NCI-H2227 (cell line): ENCODE measurements at regions not wholly inside any gene's neighbourhood (a gene's known extent, or its start where the extent isn't known, plus 50 kb on each side); places are given as distances from the start of the nearest gene placed in this dataset.
A peak's percentile ranks its signal among the peaks of the same experiment; 100 is the strongest.

Experiments used
- DNase-seq: peaks from one replicate; lab custom pipeline; 2025; ENCODE audit not compliant: unreplicated experiment; lab: John Stamatoyannopoulos, UW

DNA sequence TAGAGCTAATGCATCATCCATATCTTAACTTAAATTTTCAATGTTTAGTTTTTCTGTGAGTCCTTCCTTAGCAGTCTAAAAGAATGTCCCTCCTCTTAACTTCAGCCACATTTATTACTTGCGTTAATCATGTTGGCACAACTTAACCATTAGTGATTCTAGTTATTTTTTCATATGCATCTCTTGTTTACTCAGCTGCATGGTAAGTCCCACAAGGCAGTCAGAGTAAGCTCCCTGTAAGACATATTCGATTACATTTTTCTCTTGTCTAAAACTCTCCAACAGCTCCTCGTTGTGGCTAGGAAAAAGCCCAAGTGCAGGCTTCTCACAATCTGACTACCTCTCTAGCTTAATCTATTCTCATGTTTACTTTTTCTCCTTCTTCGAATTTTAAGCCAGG, 2045.3 kb upstream of the PIK3C3 start:
- no peak for DNase-seq

DNA sequence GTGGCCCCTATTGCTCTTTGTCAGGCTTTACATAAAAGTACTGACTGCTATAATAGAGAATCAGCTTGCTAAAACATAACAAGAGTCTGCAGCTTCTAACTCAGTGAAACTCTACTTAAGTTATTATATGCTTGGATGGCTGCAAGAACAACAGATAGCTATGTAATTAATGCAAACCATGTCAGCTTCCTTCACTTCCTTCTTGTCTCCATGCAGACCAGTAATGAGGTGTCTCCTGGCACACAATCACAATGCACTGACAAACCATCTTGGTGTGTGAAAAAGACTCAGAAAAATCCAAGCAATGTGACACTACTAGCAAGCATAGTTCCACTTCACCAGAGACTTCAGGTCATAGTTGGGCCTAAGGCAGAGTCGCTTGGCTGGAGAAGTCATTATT, 2068.9 kb upstream of the PIK3C3 start:
- no peak for DNase-seq

DNA sequence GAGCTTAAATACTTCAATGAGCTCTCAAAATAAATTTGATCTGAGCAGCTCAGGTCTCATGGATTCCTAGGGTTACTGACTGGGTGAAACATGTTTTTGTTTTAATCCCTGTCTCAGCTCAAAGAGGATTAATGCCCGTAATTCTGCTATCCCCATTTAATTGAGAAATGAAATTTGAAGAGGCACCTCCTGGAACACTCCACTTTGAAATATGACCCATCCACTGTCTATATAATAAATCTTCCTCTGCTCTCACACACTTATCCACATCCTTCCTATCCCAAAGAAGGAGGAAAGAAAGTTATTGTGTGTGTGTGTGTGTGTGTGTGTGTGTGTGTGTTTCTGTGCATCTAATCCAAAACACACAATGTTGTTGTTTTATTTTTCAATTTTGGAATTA, 2082.4 kb upstream of the PIK3C3 start:
- DNase-seq = no peak

DNA sequence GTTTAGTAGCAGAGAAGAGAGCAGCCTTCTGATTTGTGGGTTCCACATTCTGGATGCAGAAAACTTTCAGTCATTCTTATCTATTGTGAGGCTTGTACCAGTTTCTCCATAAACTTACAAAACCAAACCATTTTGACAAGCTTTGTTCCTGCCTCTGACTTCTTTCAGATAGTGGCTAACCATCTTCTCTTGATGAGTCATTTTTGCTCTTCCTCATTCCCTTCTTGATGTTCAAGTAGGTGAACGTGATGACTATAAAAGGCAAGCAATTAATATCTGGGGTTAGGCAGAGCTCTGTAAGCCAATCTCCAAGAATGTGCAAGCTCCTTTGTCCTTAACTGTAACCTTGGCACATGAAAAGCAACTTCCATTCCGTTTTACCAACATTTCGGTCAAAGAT, 2083.1 kb upstream of the PIK3C3 start:
- no peak for DNase-seq

DNA sequence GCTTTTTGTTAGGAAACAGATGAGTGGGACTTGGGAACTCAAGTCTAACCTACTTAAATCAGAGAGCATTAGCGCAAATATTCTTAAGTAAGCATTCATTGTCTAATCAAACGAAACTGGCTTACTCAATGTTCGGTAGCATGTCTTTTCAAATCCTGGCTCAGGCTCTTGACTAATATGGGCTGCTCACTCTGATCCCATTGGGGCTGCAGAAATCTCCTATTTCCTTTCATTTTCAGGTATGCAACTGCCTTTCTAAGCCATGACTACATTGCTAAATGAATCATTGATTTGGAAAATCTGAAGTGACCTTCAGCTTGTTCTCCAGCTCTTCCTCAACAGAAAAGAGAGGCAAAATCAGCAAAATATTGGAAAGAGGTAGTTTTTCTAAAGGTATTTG, 2084.4 kb upstream of the PIK3C3 start:
- DNase-seq = no peak

DNA sequence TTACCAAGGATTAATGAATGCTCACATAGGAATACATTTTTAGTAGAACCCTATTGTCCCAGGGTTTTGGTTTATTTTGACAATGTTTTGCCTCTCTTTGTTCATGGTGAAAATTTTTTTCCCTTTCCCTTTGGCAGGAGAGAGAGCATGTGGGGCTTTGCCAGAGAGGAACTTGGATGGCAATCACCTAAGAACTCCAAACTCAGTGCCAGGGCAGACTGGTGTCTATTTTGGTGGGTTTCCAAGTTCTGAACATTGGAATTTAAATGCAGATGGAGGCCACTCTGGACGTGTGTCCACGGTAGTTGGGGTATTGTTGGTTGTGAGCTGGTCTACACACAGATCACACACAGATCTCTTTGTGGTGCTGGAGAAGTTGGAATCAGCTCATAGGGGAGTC, 2091.1 kb upstream of the PIK3C3 start:
- DNase-seq = no peak

DNA sequence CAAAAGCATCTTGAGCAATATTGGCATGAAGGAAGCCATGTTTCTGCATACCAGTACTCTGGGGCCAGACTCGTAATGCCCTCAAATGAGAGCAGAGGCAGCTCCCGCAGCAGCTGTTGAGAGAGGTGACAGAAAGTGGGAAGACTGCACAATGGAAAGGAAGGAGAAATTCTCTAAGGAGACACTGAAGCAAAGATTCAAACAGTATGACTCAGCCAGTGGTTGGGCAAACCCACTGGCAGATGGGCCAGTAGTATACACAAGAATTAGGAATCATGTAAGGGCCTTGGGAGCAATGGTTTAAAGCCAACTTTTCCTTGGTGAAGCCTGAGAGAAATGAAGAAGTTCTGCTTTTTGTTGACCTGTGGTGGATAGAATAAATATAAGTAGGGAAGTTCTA, 2092.7 kb upstream of the PIK3C3 start:
- DNase-seq = no peak

DNA sequence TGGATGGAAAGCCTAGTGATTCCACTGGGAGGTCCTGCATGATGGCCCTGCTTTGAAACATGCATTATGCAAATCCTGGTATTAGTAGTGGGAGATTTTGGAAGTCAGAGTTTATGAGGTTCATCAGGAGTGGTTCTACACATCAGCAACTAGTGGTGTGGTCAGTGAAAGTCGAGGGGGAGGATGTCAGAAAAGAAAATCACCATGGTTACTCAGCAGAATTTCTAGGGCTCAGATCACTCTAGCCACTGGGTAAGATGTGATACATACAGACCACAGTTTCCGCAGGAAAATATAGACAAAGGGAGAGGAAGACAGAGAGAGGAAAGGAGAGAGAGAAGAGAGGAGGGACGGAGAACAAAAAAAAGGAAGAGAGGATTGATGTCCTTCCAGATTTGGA, 2100.7 kb upstream of the PIK3C3 start:
- DNase-seq = no peak

DNA sequence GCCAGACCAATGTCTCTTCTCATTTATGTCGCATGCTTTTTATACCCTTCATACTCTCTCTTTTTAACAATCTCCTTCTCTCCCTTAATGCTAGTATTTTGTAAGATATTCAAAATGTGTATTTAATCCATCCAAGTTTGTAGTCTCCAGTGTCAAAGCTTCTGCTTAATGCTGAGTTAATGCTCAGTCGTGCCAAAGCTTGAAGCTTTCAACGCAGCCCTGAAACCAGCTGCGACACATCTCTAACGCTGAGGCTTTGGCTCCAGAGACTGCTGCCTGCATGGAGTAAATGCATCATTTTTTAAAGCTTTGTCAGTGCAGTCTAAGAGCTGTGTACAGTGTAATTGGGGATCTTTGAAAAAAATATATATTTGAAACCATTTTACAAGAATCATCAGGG, 2108.8 kb upstream of the PIK3C3 start:
- DNase-seq = no peak

DNA sequence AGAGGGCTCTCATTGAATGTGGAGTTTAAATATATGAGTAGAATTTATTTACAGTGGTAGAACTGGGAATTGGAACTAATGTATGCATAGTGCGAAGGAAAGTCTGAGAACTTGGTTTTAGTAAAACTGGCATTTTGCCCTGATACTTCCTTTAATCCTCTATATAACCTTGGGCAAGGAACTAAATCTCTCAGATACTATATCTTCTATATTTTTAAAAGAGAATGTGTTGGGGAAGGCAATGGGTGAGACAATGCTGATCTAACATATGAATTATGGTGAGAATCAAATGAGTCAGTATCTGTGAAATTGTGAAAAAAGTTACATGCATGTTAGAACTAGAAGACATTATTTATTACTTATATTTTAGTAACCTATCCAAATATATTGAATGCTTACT, 2109.4 kb upstream of the PIK3C3 start:
- no peak for DNase-seq

DNA sequence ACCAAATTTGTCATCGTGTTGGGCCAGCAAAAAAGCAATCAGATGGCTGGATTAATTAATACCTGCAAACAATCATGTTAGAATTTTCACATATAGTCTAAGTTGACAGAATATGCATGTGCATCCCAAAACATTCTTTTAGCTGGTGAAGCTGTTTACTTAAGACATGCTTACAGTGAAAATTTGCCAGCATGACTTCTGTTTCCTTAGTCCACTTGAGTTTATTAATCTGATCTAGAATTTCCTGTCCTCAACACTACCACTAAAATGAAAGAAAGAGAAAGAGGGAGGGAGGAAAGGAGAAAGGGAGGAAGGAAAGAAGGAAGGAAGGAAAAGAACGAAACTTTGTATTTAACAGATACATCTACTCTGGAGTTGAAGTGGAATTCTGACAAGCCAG, 2109.9 kb upstream of the PIK3C3 start:
- no peak for DNase-seq

DNA sequence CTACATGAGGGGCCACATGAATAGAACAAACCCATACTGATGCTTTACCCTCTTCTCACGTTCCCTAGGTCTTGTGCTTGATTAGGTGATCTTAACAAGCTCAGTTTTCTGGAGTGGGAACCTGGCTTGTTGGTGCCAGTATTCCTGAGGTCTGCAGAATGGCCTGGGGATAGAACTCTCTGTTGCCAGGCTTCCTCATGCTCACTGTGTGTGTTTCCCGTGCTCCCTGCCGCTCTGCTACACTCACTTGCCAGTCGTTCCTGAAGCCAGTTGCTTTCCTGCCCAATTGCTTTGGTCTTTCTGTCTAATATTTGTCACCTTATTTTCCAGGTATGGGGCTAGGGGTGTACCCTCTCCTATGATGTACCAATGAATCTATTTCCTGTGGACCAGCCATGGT, 2111.5 kb upstream of the PIK3C3 start:
- no peak for DNase-seq

DNA sequence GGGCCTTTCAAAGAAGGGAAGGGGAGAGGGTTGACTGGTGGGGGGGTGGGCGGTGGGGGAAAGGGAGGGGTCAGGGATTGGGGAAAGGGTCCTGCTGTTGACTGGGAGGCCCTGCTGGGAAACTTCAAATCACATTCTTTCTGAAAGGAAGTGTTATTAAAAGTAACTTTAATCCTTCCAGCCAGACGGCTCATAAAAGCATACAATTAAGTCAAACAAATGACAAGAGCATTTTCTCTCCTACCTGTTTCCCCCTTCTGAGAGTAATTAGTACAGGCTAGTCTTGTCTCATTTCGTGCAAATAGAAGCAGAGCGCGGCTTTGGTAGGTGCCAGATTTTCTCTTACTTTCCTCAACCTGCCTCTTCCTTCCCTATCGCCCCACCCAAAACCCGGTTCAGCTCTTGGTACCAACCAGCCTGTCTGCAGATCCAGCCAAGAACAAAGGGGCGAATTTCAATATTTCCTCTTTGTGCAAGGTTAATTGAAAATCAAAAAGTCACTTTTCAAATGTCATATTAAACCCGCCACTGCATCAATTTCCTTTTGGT, 2112.6 kb upstream of the PIK3C3 start:
- DNase-seq = no peak

DNA sequence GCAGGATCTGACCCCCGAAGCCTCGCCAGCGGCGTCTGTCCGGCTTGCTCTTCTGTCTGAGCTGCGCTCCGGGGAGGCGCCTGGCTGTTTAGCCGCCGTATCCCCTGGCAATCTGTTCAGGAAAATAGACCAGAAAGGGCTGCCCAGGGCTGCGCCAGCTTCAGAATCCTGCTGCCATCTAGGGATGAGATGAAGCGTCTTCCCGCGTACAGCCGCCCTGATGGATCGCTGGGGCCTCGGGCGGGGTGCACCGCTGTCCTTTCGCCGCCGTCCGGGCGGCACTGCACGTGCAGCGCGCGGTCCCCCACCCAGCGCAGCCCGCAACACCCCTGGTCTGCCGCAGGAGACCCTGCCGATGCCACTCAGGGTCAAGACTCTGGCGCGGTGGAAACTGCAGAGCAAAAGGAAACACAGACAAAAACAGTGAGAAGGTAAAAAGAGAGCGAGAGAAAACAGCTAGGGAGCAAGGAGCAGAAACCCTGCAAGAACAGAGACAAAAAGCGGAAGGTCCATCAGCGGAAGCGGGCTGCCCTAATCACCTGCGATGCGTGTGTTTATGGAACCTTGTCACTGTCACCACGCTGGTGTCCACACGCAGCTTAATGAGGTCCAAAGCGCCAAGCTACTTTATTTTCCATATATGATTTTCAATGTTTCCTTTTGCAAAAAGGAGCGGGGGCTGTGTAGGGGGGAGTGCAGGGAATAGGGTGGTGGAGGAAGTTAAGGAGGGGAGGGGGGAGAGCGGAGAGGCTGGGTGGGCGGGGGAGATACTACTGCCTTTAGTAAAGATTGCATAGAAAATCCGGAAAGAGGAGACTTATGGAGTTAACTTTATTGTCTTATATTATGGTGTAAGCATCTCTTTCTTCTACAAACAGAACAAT, 2113.3 kb upstream of the PIK3C3 start:
- peak; percentile 88 for DNase-seq

DNA sequence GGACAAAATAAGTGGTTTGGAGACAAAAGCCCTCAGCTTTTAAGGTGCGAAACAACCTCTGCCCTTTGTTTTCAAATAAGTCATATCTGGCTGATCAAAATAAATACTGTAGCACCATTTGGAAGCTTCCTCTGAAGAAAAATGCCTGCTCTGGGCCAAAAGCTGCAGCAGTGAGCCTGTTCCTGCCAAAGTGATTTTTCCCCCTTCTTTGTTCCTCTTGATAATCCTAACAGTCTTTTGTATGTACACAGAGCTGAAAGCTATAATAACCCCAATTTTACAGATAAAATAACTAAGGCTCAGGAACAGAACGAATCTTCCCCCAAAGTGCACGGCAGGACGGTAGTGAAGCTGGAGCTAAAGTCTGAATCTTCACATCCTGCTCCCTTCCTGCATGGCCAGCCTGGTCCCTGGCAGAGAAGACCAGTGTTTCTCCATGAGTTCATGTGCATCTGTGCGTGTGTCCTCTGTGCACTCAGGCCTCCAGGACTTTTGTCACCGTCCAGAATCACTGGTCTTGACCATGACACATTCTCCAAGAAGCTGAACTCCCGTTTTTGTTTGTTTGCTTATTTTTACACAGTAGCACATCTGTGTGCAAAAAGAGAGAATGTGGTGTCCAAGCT, 2114.1 kb upstream of the PIK3C3 start:
- peak; percentile 58 for DNase-seq

DNA sequence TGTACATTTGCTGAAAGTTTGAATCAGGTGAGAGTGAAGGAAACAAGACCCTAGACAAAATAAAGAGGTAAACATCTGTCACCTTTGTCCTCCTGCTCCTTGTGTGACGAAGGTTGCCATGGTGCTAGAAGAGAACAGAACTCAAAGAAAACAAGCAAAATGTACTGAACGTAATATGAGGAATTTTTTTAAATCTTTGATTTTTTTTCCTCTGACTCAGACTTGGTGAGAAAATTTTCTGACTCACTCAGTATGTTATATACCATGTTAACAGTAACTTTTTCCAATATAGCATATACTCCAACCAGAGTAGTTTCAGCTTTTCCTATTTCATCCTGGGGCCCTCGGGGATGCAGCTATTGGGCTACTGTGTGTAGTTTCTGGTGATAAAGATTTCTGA, 2114.6 kb upstream of the PIK3C3 start:
- no peak for DNase-seq

DNA sequence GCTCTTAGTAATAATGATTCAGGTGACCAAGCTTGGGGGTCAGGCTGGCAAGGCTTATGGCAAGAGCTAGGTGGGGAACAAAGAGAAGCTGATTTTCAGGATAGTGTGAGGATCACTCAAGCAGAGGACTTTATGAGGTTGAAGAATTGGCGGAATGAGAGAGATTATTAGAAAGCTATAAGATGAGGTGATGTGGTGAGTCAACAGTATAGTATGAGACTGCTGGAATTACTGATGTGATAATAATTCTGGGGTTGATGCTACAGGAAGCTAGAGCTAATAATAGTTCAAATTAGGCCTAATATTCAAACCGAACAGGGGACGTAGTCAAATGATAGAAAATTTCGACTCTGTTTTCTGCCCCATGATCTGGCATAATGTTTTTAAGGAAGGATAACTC, 2115.3 kb upstream of the PIK3C3 start:
- DNase-seq = no peak

DNA sequence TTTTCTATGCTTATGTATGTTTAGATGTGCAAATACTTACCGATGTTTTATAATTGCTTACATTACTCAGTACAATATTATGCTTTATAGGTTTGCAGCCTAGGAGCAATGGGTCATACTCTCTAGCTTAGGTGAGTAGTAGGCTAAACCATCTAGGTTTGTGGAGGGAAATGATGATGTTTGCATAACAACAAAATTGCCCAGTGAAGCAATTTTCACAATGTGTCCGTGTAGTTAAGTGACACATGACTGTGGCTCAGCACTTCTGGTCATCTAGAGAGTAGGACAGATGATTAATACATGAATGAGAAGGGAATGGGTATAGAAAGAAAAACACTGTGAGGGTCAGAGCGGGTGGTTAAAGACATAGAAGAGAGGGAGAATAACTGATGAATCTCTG, 2116.2 kb upstream of the PIK3C3 start:
- DNase-seq = no peak

DNA sequence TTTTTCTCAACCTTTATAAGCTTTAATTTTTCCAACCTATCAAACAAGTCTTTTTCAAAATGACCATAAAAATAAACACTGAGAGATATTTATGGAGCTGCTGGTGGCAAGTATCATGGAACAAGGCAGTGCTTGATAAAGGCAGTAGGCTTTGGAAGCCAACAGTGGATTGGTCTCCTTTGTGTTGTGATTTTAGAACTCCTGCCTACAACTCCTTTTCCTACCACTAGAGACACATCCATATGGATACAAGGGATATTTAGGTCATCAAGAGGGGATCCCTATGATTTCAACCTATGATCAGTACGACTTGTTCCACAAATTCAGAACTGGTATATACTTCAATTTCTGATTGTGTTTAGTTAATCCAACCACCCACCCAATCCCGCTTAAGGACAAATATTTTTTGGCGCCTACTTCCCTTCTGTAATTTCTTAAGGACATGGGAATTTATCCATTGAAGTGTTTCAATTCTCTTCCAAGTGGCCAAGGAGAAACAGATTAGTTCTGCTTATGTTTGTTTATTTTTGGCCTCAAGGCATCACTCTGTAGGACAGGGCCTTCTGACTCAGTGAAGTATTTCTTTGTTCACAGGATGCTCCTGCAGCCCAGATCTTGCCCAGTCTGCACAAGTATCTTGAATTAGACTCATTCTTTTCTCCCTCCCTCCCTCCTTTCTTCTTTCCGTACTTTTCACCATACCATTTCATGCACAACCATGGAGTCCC, 2119.6 kb upstream of the PIK3C3 start:
- no peak for DNase-seq

DNA sequence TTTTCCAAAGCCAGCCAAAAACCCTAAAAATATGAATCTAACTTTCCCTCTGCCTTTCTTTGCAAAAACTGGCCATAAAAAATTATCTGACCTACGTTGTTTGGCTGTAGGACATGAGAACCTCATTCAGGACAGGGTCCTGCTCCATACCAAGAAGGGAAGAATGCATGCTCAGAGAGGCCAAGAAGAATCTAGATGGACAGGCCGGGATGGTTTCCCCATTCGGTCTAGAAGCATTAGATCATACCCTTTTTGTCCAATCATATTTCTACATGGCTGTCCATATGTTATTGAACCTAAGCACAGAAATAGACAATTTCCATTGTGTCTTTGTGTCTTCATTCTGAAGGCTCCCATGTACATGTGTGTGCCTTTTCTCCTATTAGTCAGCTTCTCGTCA, 2120.4 kb upstream of the PIK3C3 start:
- DNase-seq = no peak

DNA sequence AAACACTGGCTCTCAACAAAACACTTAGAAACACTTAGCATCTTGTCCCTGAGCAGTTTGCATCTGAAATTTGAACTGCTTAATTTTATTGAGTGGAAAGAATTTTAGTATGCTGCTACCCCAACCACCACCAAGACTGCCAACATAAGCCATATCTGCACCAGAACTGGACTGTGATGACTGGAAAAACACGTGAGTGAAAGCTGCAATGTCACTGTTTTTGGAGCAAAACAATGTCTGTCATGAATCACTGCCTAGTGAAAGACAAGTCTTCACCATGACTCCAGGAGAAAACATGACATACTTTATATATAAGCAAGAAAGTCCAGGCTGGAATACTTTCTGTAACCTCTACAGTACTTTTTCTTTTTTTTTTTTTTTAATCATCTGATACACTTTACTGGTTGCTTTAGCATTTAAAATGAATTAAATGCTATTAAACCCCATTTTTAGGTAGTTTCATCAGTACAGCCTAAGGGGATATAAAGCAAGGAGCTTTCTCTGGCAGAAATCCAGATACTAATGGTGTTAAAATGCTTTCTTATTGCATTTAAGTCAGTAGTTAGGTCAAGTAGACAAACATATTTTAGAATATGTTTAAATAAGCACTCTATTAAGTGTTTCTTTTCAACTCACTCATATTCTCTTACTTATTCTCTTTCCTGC, 2129.4 kb upstream of the PIK3C3 start:
- no peak for DNase-seq
